ENCODE measurements at regions not wholly inside any gene's neighbourhood (a gene's known extent, or its start where the extent isn't known, plus 50 kb on each side); places are given as distances from the start of the nearest gene placed in this dataset.

DNA sequence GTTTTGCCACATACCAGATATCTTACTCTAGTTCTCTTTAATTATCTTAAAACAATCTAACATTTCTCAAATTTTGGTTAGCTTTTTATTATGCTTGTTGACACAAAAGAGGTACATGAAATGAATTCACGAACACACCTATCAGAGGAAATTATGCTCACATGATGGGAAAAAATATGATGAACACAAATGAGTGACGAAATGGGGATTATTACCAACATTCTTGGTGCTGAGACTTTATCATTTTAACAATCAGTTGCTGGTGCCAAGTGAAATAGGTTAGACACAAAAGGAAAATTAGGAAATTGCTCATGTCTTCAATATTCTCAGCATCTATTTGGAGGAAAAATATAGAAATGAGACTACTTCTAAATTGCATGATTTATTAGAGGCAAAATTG is 944.7 kb upstream of the NRXN1 start (continued):
- TF ChIP-seq, protein P1, sequence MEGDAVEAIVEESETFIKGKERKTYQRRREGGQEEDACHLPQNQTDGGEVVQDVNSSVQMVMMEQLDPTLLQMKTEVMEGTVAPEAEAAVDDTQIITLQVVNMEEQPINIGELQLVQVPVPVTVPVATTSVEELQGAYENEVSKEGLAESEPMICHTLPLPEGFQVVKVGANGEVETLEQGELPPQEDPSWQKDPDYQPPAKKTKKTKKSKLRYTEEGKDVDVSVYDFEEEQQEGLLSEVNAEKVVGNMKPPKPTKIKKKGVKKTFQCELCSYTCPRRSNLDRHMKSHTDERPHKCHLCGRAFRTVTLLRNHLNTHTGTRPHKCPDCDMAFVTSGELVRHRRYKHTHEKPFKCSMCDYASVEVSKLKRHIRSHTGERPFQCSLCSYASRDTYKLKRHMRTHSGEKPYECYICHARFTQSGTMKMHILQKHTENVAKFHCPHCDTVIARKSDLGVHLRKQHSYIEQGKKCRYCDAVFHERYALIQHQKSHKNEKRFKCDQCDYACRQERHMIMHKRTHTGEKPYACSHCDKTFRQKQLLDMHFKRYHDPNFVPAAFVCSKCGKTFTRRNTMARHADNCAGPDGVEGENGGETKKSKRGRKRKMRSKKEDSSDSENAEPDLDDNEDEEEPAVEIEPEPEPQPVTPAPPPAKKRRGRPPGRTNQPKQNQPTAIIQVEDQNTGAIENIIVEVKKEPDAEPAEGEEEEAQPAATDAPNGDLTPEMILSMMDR (IDR thresholded peaks at IDR 0.05 in 2 of 3, conservative IDR thresholded peaks at IDR 0.05 in 1 of 3; ENCODE audit: control insufficient read depth in 2 of 3, extremely low read depth in 1 of 3, insufficient read depth in 1 of 3, low read depth in 3 of 3, low read length in 3 of 3) = no peak
- TF ChIP-seq, protein P2, sequence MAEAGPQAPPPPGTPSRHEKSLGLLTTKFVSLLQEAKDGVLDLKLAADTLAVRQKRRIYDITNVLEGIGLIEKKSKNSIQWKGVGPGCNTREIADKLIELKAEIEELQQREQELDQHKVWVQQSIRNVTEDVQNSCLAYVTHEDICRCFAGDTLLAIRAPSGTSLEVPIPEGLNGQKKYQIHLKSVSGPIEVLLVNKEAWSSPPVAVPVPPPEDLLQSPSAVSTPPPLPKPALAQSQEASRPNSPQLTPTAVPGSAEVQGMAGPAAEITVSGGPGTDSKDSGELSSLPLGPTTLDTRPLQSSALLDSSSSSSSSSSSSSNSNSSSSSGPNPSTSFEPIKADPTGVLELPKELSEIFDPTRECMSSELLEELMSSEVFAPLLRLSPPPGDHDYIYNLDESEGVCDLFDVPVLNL (IDR thresholded peaks at IDR 0.05; ENCODE audit: low read depth, low read length) = no peak
- TF ChIP-seq NR2F1 (conservative IDR thresholded peaks at IDR 0.05) (no peak), HDGF (IDR thresholded peaks at IDR 0.05) (no peak)

DNA sequence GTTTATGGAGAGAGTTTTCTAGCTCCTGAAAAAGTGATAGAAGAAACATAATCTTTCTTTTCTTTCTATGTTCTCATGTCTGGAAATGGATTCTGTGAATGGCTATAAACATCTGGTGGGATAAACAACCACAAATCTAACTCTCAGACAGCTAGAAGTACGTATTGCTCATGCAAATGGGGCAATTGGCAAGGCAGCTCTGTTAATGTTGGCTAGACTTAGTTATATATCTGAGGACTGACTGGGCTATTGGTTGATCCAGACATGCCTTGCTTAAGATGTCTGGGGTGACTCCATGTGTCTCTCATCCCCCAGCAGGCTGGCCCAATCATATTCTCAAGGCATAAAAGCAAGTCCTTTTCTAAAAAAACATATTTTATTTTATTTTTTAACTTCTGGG is 939.2 kb upstream of the NRXN1 start:
- no TSS peak for BruUV-seq (replicated peaks)
- no peaks in the 10 kb centered on the region for H3K9me3 ChIP-seq (replicated peaks; ENCODE audit: control insufficient read depth, insufficient read depth, low read length)
- no peaks in the 10 kb centered on the region for H4K20me1 ChIP-seq (ENCODE audit: control insufficient read depth, insufficient read depth)
- intact Hi-C loops (cut with micrococcal nuclease; ENCODE audit: unreplicated experiment) (no loop called here), in situ Hi-C loops (cut with MboI) (no loop called here)
- no peaks in the 10 kb centered on the region for H3K27me3 ChIP-seq (replicated peaks in 1 of 2; ENCODE audit: control insufficient read depth in 2 of 2, insufficient read depth in 2 of 2, low read length in 1 of 2)
- SMC1A ChIA-PET (ENCODE audit: uncharacterized antibody, unreplicated experiment) = interaction anchor here (1.0 to 2.0 kb wide), 2 partner anchors 10 to 11 kb away, joined by 3 to 5 read pairs; no protein-coding TSS in a partner anchor
- no peak overlapping the region for H3K9ac ChIP-seq (ENCODE audit: control insufficient read depth, insufficient read depth, low read length)
- POLR2A ChIA-PET = no interaction called here
- DNase-seq (ENCODE audit: low read depth, low spot score) (no peak), ATAC-seq (no peak), FAIRE-seq (no peak)
- no peak overlapping the region for H2AFZ ChIP-seq (ENCODE audit: control insufficient read depth, low read depth, low read length)
- H3K4me2 ChIP-seq (ENCODE audit: control insufficient read depth, insufficient read depth) = no peak overlapping the region
- WGBS (ENCODE audit: insufficient coverage, insufficient replicate concordance, low lambda C conversion rate, missing lambda C conversion rate) = 0% methylated on average over 1 of the region's 1 CpG
- no peak overlapping the region for H3K27ac ChIP-seq (ENCODE audit: control insufficient read depth, insufficient read depth)
- no peaks in the 10 kb centered on the region for H3K36me3 ChIP-seq (ENCODE audit: control insufficient read depth in 2 of 2, insufficient read depth in 2 of 2, low read length in 1 of 2)
- no peaks in the 10 kb centered on the region for H3K4me1 ChIP-seq (ENCODE audit: control insufficient read depth, insufficient read depth, low read length)
- CTCF ChIA-PET = interaction anchor here (0.7 kb wide), 1 partner anchor 93 kb away, joined by 4 read pairs; no protein-coding TSS in a partner anchor
- H3K79me2 ChIP-seq (ENCODE audit: control insufficient read depth, insufficient read depth, low read length) = no peaks in the 10 kb centered on the region
- RAD21 ChIA-PET (ENCODE audit: unreplicated experiment) = no interaction called here
- H3K4me3 ChIP-seq = no peak overlapping the region
- no peak for TF ChIP-seq KAT2A (conservative IDR thresholded peaks at IDR 0.05; ENCODE audit: control insufficient read depth, low read depth, low read length)
- no peak for TF ChIP-seq ZNF384 (IDR thresholded peaks at IDR 0.05; ENCODE audit: borderline replicate concordance, low read depth, low read length)
- TF ChIP-seq, protein P3, sequence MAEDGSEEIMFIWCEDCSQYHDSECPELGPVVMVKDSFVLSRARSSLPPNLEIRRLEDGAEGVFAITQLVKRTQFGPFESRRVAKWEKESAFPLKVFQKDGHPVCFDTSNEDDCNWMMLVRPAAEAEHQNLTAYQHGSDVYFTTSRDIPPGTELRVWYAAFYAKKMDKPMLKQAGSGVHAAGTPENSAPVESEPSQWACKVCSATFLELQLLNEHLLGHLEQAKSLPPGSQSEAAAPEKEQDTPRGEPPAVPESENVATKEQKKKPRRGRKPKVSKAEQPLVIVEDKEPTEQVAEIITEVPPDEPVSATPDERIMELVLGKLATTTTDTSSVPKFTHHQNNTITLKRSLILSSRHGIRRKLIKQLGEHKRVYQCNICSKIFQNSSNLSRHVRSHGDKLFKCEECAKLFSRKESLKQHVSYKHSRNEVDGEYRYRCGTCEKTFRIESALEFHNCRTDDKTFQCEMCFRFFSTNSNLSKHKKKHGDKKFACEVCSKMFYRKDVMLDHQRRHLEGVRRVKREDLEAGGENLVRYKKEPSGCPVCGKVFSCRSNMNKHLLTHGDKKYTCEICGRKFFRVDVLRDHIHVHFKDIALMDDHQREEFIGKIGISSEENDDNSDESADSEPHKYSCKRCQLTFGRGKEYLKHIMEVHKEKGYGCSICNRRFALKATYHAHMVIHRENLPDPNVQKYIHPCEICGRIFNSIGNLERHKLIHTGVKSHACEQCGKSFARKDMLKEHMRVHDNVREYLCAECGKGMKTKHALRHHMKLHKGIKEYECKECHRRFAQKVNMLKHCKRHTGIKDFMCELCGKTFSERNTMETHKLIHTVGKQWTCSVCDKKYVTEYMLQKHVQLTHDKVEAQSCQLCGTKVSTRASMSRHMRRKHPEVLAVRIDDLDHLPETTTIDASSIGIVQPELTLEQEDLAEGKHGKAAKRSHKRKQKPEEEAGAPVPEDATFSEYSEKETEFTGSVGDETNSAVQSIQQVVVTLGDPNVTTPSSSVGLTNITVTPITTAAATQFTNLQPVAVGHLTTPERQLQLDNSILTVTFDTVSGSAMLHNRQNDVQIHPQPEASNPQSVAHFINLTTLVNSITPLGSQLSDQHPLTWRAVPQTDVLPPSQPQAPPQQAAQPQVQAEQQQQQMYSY (CRISPR knock-in tag; IDR thresholded peaks at IDR 0.05) = no peak
- TF ChIP-seq NR2F1 (conservative IDR thresholded peaks at IDR 0.05) = no peak
- no peak for TF ChIP-seq RAD21 (IDR thresholded peaks at IDR 0.05; ENCODE audit: insufficient read depth, low read depth, low read length)
- TF ChIP-seq, protein P4, sequence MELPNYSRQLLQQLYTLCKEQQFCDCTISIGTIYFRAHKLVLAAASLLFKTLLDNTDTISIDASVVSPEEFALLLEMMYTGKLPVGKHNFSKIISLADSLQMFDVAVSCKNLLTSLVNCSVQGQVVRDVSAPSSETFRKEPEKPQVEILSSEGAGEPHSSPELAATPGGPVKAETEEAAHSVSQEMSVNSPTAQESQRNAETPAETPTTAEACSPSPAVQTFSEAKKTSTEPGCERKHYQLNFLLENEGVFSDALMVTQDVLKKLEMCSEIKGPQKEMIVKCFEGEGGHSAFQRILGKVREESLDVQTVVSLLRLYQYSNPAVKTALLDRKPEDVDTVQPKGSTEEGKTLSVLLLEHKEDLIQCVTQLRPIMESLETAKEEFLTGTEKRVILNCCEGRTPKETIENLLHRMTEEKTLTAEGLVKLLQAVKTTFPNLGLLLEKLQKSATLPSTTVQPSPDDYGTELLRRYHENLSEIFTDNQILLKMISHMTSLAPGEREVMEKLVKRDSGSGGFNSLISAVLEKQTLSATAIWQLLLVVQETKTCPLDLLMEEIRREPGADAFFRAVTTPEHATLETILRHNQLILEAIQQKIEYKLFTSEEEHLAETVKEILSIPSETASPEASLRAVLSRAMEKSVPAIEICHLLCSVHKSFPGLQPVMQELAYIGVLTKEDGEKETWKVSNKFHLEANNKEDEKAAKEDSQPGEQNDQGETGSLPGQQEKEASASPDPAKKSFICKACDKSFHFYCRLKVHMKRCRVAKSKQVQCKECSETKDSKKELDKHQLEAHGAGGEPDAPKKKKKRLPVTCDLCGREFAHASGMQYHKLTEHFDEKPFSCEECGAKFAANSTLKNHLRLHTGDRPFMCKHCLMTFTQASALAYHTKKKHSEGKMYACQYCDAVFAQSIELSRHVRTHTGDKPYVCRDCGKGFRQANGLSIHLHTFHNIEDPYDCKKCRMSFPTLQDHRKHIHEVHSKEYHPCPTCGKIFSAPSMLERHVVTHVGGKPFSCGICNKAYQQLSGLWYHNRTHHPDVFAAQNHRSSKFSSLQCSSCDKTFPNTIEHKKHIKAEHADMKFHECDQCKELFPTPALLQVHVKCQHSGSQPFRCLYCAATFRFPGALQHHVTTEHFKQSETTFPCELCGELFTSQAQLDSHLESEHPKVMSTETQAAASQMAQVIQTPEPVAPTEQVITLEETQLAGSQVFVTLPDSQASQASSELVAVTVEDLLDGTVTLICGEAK (IDR thresholded peaks at IDR 0.05; ENCODE audit: borderline replicate concordance) = no peak
